H1 (cell line): ENCODE measurements at regions not wholly inside any gene's neighbourhood (a gene's known extent, or its start where the extent isn't known, plus 50 kb on each side); places are given as distances from the start of the nearest gene placed in this dataset.

Source experiments
- BCL11A ChIP-seq, 2 experiments: IDR thresholded peaks; one replicate each; pipeline ENCODE4 v1.6.1; 2011; ENCODE audit warnings: low read depth in 2 of 2, low read length in 2 of 2, mild to moderate bottlenecking in 2 of 2
- CHD2 ChIP-seq: IDR thresholded peaks from 2 replicates; pipeline ENCODE4 v1.6.1; 2012; ENCODE audit warnings: low read length, improper control_type of control experiment
- POLR2A ChIP-seq, 2 experiments: IDR thresholded peaks; 1 replicate in 1 of 2; 2 replicates in 1 of 2; pipeline ENCODE4 v1.6.1; 2011; ENCODE audit warnings: low read depth in 2 of 2, low read length in 2 of 2, mild to moderate bottlenecking in 2 of 2; ENCODE audit errors: control extremely low read depth in 1 of 2
- TF ChIP-seq, protein P1 (sequence below): IDR thresholded peaks from 2 replicates; pipeline ENCODE4 v1.6.1; 2011; ENCODE audit warnings: low read length, improper control_type of control experiment

GRCh38 chr21:30030416-30030815 is 90.6 kb upstream of the GRIK1 start:
- TF ChIP-seq BCL11A (IDR thresholded peaks at IDR 0.05; ENCODE audit: low read depth in 2 of 2, low read length in 2 of 2) = no peak
- TF ChIP-seq, protein P1, sequence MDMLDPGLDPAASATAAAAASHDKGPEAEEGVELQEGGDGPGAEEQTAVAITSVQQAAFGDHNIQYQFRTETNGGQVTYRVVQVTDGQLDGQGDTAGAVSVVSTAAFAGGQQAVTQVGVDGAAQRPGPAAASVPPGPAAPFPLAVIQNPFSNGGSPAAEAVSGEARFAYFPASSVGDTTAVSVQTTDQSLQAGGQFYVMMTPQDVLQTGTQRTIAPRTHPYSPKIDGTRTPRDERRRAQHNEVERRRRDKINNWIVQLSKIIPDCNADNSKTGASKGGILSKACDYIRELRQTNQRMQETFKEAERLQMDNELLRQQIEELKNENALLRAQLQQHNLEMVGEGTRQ = no peak
- no peak for TF ChIP-seq POLR2A (IDR thresholded peaks at IDR 0.05; ENCODE audit: control extremely low read depth in 1 of 2, low read depth in 2 of 2, low read length in 2 of 2)
- TF ChIP-seq CHD2 = no peak
